ENCODE measurements at regions not wholly inside any gene's neighbourhood (a gene's known extent, or its start where the extent isn't known, plus 50 kb on each side); places are given as distances from the start of the nearest gene placed in this dataset.

DNA sequence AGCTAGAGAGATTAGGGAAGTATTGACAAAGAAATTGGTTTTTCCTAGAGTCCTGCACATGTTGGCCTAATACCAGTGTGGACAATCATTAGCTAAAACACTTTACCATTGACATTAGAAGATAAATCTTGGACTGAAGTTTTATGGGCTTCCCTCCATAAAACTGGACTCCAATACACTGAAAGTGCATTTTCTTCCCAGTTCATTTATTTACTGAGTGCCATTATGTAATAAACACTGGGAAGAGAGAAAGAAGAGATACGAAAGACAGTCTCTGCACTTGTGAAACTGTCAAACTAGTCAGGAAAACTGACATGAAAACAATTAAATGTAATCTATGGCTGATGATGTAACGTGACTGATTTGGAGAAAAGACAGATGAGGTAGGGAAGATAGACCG, 539.3 kb downstream of the ZNF608 start:
- TF ChIP-seq, protein P1, sequence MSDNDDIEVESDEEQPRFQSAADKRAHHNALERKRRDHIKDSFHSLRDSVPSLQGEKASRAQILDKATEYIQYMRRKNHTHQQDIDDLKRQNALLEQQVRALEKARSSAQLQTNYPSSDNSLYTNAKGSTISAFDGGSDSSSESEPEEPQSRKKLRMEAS (CRISPR knock-in tag; IDR thresholded peaks at IDR 0.05): no peak
- no peak for TF ChIP-seq POLR2A (conservative IDR thresholded peaks at IDR 0.05)
- TF ChIP-seq IFI16 (CRISPR knock-in tag; IDR thresholded peaks at IDR 0.05): no peak
- TF ChIP-seq TCF7L2 (IDR thresholded peaks at IDR 0.05; ENCODE audit: low read depth, low read length): no peak
- no peak for TF ChIP-seq ZNF766 (CRISPR knock-in tag; conservative IDR thresholded peaks at IDR 0.05)
- no peak for TF ChIP-seq JUND (IDR thresholded peaks at IDR 0.05; ENCODE audit: borderline replicate concordance, low read depth, low read length)
- TF ChIP-seq JUND (tag; IDR thresholded peaks at IDR 0.05; ENCODE audit: borderline replicate concordance, low read depth, low read length): no peak
- TF ChIP-seq, protein P2, sequence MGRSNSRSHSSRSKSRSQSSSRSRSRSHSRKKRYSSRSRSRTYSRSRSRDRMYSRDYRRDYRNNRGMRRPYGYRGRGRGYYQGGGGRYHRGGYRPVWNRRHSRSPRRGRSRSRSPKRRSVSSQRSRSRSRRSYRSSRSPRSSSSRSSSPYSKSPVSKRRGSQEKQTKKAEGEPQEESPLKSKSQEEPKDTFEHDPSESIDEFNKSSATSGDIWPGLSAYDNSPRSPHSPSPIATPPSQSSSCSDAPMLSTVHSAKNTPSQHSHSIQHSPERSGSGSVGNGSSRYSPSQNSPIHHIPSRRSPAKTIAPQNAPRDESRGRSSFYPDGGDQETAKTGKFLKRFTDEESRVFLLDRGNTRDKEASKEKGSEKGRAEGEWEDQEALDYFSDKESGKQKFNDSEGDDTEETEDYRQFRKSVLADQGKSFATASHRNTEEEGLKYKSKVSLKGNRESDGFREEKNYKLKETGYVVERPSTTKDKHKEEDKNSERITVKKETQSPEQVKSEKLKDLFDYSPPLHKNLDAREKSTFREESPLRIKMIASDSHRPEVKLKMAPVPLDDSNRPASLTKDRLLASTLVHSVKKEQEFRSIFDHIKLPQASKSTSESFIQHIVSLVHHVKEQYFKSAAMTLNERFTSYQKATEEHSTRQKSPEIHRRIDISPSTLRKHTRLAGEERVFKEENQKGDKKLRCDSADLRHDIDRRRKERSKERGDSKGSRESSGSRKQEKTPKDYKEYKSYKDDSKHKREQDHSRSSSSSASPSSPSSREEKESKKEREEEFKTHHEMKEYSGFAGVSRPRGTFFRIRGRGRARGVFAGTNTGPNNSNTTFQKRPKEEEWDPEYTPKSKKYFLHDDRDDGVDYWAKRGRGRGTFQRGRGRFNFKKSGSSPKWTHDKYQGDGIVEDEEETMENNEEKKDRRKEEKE (IDR thresholded peaks at IDR 0.05; ENCODE audit: borderline replicate concordance in 1 of 2, control insufficient read depth in 1 of 2, low read depth in 2 of 2, low read length in 1 of 2): no peak

Data from K562 (cell line).